IPS-NIHi7 (cell line): ENCODE measurements at regions not wholly inside any gene's neighbourhood (a gene's known extent, or its start where the extent isn't known, plus 50 kb on each side); places are given as distances from the start of the nearest gene placed in this dataset.

Experiments used
- DNase-seq: peaks from one replicate; pipeline ENCODE4 v3.0.0; 2012; ENCODE audit warnings: mixed read lengths; ENCODE audit errors: extremely low spot score

DNA sequence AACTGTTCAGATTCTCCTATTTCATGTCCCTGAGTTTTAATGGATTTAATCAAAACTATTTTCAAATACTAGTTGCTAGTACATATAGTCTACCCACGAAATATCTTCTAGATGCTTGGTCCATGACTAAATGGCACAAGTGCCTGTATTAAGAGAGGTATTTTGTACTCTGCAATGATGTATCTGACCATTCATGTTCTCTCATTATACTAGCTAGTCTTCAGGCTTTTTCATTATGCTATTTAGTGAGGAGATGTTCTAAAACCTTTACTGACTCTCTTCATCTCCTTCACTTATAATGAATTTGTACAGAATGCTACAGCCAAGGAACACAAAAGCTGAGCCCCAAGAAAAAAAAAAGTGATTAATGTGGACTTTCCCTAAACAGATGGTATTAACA lies 222.5 kb downstream of the AHR start:
- no peak for DNase-seq

DNA sequence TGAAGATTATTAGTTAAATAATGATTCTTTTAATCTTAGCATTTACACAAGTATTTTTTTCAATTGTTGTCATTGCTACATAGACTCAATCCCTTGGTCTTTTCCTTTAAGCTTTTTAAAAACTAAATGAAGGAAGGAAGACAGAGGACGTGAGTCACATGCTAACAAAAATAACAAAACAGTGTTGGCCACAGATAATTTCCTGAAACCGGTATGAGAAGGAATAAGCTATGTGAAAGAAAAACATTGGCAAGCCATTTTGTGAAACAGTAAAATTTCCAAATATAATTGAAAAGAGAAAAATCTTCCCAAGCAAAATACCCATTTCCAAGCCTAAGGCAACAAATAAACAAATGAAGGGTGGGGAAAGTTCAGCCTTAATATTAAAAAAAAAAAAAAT lies 223.0 kb downstream of the AHR start:
- DNase-seq, result no peak

DNA sequence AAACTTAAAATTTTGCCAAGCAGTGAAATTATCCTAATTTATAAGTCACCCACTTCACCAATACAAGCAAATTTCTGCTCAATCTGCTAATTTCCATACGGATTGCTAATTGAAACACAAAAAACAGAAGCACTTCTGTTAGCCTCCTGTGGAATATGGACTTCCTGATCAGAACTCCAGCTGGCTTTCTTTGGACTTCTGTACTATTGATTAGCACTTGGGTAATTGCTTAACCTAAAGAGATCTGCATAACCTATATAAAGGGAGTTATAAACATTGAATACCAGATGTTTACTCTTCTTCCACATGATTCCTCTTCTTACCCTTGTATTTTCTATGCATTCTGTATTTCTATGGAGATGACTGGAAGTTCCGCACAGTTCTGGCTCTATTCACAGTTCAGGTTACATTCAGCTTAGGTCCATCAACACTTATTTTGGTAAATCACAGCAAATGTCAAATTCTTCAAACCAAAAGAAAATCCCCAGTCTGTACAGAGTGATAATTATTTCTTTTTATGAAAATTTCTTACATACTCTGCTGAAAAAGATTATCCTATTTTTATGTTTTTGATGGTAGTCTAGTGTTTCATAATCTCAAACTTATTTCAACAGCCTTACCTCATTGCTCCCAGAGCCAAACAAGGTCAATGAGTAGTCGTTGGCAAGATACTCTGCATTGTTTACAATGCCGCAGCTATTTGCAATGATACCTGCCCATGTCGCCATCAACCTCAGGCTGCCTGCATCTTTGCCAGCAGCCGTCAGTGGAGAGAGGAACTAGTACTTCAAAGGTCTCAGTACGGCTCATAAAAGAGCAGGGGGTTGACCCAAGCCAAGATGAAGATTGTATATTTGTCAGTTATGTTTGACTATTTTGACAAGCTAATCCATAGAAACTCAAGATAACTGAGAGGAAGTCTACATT lies 225.6 kb downstream of the AHR start:
- no peak for DNase-seq

DNA sequence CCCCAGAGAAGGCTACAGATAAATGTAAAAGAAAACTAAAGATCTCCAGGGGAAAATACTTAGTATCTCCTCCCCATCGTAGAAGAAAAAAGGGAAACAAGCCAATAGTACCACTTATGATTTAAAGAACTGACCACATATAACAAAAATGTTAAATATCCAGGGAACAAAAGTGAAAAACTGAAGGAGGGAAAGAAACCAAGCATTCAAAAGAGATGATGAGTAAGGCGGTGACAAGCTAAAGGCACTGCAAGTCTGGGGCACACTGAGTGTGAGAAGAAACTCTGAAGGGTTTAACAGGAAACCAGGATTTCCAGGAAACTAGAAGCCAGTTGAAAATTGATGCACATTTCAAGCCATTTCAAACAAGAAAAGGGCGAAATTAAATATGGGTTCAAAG lies 226.3 kb downstream of the AHR start:
- DNase-seq, result no peak

DNA sequence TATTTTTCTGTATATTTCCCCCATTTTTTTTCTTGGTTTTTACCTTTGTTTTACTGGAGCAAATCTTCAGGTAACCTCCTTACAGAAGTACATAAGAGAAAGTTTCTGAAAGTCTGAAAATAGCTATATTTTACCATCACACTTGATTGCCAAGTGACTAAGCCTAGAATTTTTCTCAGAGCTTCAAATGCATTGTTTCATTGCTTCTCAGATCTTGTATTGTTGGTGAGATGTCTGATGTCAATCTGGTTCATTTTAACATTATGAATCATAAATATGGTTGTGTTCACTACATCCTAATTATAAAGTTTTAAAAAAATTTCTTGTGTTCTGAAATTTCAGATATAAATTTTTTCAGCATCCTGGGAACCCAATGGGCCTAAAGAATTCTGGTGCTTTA lies 228.2 kb downstream of the AHR start:
- DNase-seq, result no peak

DNA sequence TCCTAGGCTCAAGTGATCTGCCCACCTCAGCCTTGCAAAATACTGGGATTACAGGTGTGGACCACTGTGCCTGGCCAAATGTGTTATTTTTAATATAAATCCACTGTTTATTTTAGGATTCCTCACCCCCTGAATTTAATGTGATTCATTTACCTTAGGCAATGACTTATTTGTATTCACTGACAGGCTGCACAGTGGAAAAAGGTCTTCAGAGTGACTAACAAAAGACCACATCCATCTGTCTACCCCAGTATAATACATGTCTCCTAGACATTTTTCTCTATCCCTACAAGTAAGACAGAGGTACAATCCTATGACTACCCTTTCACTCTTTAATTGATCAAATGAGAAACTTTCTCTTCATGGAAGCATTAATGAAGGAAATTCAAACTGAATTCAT lies 230.2 kb downstream of the AHR start:
- no peak for DNase-seq

DNA sequence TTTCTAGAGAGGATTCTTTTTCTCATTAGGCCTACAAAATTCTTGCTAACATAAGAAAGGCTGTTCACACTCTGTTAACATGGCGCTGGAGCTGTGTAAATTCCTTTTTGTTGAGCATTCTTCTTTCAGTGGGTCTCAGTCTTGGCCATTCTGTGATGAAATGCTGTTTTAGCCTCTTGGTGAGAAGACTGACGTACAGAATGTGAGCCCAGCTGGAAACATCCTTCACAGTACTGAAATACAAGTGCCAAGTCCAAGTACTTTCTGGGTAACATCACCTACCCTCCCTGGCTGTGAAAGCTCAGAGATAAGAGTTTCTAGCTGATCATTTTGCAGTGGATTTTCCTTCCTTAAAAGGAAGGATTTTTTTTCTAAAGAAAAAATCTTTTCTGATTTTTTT lies 231.8 kb downstream of the AHR start:
- DNase-seq, result no peak

DNA sequence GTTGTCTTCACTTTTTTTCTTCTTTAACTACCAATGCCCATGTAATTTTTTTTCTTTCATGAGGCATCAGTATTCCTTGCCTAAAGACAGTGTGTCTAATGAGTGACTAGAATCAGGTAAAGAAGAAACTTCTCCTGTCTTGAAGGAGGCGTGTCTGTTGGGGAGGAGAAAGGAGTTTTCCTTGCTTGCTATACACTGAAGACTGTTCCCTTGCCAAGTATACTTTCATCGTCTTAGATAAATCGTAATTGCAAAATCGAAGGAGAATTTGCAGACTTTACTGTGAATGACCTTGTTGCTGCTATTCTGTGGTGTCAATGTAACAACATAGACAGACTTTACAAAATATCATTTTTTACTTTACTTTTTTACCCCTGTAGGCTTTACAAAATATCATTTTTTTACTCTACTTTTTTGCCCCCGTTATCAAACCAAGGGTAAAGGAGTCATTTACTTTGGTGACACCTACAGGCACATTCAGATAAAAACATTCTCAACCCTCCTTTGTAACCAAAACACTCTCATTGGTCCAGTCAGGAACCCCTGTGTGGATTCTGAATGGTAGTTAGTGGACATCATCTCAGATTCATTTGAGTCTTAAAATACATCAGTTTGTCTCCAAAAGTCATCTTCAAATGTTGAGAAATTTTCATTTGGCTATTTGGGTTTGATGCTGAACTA lies 232.4 kb downstream of the AHR start:
- DNase-seq, result peak; percentile 57

DNA sequence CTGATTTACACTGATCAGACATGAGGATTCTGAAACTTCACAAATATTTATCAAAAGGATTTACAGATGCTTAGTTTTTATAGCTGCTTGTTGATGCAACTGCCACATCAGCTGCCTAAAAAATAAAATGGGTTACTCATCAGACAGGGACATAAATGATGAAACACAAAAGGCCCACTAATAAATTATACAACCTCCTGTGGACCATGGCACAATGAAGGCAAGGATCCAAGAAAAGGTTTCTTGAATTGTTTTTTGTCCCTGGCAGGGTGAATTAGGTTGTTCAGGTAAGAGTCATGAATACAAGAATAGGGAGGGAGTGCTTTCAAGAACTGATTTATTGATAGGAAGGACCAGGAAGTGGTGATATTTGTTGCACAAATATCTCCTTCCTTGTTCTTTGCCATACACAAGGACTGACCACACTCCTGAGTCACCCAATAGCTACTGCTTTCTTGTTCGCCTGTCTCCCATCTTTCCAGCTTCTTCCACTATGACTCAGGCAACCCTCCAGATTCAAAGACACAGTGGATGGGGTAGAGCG lies 234.5 kb downstream of the AHR start:
- DNase-seq, result no peak

DNA sequence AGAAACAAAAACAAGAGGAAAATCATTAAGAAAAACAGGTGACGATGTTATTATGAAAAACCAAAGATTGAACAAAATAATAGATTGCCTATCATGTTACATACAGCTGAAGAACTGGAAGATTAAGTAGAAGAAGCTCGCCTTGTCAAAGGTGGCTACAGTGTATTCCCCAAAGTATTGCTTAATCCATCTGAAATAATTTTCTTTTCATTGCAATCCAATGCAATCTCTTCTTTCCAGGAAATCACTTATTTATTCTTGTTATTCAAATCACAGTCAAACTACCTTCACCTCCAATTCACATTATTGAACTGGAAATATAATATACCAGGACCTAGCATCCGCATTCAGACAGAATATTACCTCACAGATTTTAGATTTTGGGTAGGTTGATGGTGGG lies 235.9 kb downstream of the AHR start:
- DNase-seq, result no peak

DNA sequence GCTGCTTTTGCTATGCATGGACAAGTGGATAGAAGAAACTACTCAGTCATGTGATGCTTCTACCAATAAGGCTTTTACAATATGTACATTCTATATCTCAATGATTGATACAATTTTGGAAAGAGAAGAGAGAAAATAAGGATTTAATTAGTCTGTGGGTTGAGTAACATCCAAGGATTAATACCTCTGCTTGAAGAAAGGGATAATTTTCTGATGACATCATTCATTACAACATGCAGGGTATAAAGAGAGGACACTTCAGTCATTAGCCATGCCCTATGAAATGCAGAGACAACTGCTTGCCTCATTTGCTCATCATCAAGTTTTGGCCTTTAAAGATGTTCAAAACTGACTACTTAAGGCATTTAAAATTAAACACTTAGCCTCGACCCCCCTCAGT lies 237.3 kb downstream of the AHR start:
- no peak for DNase-seq

DNA sequence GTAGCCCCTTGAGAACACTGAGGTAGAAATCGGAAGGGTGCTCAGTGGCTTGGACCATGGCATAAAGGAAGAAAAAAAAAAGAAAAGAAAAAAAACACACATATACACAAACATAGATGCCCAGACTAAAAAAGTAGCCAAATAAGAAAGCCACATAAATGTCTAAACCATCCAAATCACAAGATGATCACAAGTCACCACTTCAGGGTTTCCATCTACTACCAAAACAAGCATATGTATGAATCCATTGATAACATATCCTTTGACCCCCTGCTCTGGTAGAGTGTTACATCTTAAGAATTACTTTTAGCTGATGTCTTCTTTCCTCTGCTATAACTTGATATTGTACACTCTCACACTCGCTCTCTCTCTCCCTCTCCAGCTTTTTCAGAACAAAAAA lies 245.9 kb downstream of the AHR start:
- no peak for DNase-seq

DNA sequence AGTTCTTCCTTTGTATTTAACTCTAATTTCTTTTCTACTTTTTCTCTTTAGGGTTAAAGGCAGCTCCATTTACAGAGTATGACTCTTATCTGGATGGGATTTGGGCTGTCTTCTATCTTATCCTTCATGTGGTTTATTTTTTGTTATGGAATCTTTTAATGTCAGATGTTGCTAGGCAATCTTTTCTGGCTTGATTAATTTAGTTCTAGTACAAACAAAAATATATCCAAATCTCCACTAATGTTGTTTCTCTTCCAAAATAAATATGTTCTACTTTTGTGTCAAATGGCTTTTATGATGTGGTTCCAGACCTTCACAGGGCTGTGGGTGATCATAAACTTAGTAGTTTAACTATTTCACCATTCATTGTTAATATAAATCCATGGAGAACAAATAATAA lies 246.9 kb downstream of the AHR start:
- DNase-seq, result no peak

DNA sequence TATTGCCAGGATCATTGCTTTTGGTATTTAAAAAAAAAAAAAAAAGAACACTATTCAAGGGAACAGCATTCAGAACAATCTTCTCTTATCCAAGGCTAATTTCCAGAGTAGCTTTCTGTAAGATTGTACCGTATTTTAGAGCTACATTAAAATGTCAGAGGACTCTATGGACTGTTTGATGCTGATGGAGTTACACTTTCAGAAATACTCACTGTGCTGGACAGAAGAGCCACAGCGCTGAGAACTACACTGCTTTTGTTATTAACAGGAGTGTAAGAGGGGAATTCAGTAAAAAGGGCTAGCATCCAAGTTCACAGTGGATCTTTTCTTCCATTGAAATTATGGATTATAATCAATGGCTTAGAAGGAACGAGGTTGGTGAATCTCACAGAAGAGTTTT lies 247.7 kb downstream of the AHR start:
- DNase-seq, result no peak

DNA sequence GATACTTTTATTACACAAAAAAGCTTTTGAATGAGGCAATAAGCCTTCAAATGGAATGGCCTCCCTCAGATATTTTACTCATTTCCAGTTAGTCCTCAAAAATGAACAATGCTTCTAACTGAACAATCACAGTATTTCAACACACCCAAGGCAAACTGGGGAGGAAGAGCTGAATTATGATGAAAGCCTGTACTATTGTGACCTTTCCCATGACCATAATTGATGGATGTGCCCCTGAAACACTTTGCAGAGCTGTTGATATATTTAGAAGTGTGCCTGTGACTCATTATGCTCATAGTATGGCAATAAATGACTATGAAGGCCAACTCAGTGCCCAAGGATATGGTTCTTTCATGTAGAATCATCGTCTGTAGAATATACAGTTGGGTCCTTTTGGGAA lies 248.1 kb downstream of the AHR start:
- DNase-seq, result no peak

DNA sequence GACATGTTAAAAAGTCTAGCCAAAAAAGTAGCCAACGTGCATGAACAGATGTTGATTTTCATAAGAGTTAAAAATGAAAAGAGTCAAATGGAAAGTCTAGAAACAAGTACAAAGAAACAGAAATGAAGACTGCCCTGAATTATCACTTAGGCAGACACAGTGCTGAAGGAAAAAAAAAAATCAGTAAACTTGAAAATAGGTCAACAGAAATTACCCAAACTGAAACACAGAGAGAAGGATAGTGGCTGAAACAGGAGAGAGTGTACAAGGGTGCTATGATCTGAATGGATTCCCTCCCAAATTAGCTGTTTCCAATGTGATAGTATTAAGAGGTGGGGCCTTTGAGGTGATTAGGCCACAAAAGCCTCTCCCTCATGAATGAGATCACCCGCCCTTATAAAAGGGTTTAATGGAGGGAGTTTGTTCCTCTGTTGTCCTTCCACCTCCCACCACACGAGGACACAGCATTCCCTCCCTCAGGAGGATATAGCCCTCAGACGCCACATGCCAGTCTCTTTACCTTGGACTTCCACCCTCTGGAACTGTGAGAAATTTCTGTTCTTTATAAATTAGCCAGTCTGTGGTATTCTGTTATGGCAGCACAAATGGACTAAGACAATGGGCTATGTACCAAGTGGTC lies 249.7 kb downstream of the AHR start:
- DNase-seq, result peak; percentile 60

DNA sequence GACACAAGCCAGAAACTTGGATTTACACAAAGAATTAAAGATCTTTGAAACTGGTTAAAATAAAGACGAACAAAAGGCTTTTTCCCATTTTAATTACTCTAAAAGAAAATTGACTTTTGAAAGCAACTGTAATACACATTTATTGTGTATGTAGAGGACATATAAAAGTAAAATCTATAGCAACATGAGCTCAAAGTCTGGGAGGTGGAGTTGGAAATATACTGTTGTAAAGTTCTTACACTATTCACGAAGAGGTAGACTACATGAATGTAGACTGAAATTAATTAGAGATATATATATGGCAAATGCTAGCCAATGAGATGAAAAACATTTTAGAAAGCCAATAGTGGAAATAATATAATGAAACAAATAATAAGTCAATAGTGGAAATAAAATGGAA lies 251.0 kb downstream of the AHR start:
- no peak for DNase-seq

DNA sequence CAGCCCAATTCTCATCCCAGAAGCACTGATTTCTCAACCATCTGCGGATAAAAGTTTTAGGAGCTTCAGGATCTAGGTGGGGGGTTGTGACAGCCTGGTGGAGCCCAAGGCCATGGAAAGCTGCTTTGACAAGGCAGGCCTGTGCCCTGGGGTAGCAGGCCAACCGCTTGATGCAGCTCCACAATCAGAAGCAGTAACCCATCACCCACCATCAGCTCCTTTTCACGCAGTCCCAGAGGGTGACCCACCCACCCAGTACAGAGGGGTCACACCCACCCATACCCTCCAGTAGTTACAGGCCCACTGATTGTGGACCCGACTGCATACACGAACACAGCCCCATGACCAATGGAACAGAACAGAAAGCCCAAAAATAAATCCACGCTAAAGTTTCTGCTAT lies 253.9 kb downstream of the AHR start:
- DNase-seq, result no peak

DNA sequence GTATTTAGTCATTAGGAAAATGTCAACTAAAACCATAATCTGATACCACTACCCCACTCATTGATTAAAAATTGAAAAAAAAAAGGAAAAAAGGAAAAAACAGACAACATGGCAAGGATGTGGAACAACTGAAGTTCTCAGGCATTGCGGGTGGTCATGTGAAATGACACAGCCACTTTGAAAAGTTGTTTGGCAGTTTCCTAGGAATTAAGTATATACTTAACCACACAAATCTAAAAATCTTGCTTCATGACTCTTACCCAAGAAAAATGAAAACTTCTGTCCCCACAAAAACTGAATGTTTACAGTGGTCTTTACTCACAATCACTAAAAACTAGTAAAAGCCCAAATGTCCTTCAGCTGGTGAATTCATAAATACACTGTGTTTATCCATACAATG lies 254.5 kb downstream of the AHR start:
- DNase-seq, result no peak

DNA sequence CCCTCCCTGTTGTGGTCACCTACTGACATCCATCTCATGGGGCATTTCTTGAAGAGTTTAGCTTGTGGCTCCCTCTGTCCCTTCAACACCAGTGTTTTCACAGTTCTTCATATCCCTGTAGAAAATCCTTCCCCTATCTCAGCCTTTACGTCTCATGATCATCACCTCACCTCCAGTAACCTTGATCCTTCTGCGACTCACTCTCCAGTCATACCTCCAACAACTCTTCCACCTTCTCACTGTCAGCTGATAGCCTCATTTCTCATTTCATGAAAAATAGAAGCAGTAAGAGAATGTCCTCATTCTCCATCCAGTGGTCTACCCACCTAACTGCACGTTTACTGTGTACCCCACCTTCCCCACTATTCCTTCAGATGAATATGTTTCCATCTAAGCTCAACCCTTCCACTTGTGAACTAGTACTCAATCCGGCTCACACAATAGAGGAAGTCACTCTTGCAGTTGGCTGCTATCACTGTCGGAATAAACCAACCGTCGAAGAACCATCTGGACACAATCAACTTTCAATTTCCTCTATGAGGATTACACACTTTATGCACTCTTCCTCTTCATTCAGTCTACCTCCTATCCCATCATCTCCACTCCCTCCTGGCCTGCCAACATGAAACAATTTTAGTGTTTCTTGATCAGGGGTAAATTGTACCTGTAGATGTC lies 256.0 kb downstream of the AHR start:
- DNase-seq, result no peak

DNA sequence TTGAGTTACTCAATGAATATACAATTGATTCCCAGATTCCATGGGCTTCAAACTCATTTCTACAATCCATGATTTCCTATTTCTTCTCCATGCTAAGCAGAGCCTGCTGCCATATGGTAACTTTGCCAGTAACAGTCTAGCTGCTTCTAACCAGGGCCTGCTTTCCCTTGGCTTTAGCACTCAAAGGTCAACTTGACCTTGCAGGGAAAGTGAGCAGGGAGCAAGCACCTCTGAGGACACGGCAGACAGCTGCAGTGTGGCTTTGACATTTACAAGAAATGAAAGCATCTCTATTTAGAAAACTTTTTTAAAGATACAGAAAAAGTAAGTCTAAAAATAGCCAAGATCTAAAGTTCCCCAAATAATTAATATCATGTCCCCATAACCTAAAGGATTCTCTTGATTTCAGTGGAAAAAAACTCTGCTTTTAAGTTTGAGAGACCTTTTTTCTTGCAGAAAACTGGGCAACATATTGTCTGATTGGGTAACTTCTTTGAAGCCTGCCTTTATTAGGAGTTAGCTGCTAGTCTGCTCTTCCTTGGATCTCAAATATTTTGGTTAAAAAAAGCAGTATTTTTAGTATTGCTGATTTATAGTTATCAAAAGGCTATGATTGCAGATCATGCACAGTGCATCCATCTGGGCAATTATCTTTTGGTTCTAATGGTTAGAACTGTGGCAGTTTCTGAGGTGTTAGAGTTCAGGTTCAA lies 257.9 kb downstream of the AHR start:
- no peak for DNase-seq
